SK-N-SH treated with all-trans-retinoic acid at 6 μM for 48 hours (cell line): ENCODE measurements at regions not wholly inside any gene's neighbourhood (a gene's known extent, or its start where the extent isn't known, plus 50 kb on each side); places are given as distances from the start of the nearest gene placed in this dataset.

Source experiments
- ATAC-seq: fragments of 200-7000 bp; cut with Tn5 transposase; 3 replicates; pipeline ENCODE4 v1.9.1; 2020; ENCODE audit warnings: mild to moderate bottlenecking, moderate library complexity
- ARNTL ChIP-seq: fragments of 450-650 bp; formaldehyde crosslinking; IDR thresholded peaks from 2 replicates; pipeline ENCODE4 v1.5.0; 2020; ENCODE audit warnings: low read depth, mild to moderate bottlenecking, moderate library complexity, borderline replicate concordance
- BACH2 ChIP-seq: fragments of 250-450 bp; sonication (Bioruptor Pico); IDR thresholded peaks from 2 replicates; pipeline ENCODE4 v1.9.0; 2021; ENCODE audit warnings: mild to moderate bottlenecking, borderline replicate concordance
- CSDC2 ChIP-seq: fragments of 250-450 bp; sonication (Bioruptor Pico); IDR thresholded peaks from 2 replicates; pipeline ENCODE4 v1.5.0; 2020; ENCODE audit warnings: mild to moderate bottlenecking, moderate library complexity
- ESRRG ChIP-seq: fragments of 250-450 bp; sonication (Bioruptor Pico); IDR thresholded peaks from 2 replicates; pipeline ENCODE4 v1.6.1; 2021; ENCODE audit warnings: mild to moderate bottlenecking
- GLIS3 ChIP-seq: fragments of 250-450 bp; sonication (Bioruptor Pico); IDR thresholded peaks from 2 replicates; pipeline ENCODE4 v1.5.0; 2020; ENCODE audit warnings: mild to moderate bottlenecking, moderate library complexity
- ISL1 ChIP-seq: fragments of 250-450 bp; sonication (Bioruptor Pico); IDR thresholded peaks from 2 replicates; pipeline ENCODE4 v2.1.2; 2022; ENCODE audit warnings: mild to moderate bottlenecking, moderate library complexity
- OSR1 ChIP-seq: fragments of 250-450 bp; sonication (Bioruptor Pico); IDR thresholded peaks from 2 replicates; pipeline ENCODE4 v1.8.0; 2022; ENCODE audit warnings: moderate library complexity, mild to moderate bottlenecking, inconsistent platforms
- PPARA ChIP-seq: fragments of 250-450 bp; sonication (Bioruptor Pico); IDR thresholded peaks from 2 replicates; pipeline ENCODE4 v1.5.0; 2020; ENCODE audit warnings: mild to moderate bottlenecking, borderline replicate concordance
- RARB ChIP-seq: fragments of 250-450 bp; sonication (Bioruptor Pico); IDR thresholded peaks from 2 replicates; pipeline ENCODE4 v1.8.0; 2021; ENCODE audit warnings: mild to moderate bottlenecking, moderate library complexity
- SNAI2 ChIP-seq: fragments of 250-450 bp; sonication (Bioruptor Pico); IDR thresholded peaks from 2 replicates; pipeline ENCODE4 v1.5.0; 2020; ENCODE audit warnings: mild to moderate bottlenecking, moderate library complexity
- TCF4 ChIP-seq: fragments of 250-450 bp; sonication (Bioruptor Pico); IDR thresholded peaks from 2 replicates; pipeline ENCODE4 v1.8.0; 2021; ENCODE audit warnings: mild to moderate bottlenecking, moderate library complexity, borderline replicate concordance
- TOX ChIP-seq: fragments of 250-450 bp; sonication (Bioruptor Pico); IDR thresholded peaks from 2 replicates; pipeline ENCODE4 v1.8.0; 2021; ENCODE audit warnings: mild to moderate bottlenecking, moderate library complexity, borderline replicate concordance
- ZC3H10 ChIP-seq: fragments of 250-450 bp; sonication (Bioruptor Pico); IDR thresholded peaks from 2 replicates; pipeline ENCODE4 v1.5.1; 2021; ENCODE audit warnings: mild to moderate bottlenecking, moderate library complexity
- ZFP3 ChIP-seq: fragments of 250-450 bp; sonication (Bioruptor Pico); IDR thresholded peaks from 2 replicates; pipeline ENCODE4 v1.5.0; 2020; ENCODE audit warnings: mild to moderate bottlenecking, moderate library complexity
- ZNF565 ChIP-seq: fragments of 450-650 bp; formaldehyde crosslinking; conservative IDR thresholded peaks from 2 replicates; pipeline ENCODE4 v1.5.0; 2020; ENCODE audit warnings: low read depth, mild to moderate bottlenecking, moderate library complexity
- ZNF70 ChIP-seq: fragments of 450-650 bp; formaldehyde crosslinking; IDR thresholded peaks from 2 replicates; pipeline ENCODE4 v1.5.0; 2020; ENCODE audit warnings: mild to moderate bottlenecking, moderate library complexity
- ZNF8 ChIP-seq: fragments of 450-650 bp; formaldehyde crosslinking; IDR thresholded peaks from 2 replicates; pipeline ENCODE4 v1.5.0; 2020; ENCODE audit warnings: mild to moderate bottlenecking, moderate library complexity
- TF ChIP-seq, protein P1 (sequence below): fragments of 250-450 bp; sonication (Bioruptor Pico); IDR thresholded peaks from 2 replicates; pipeline ENCODE4 v1.5.1; 2021; ENCODE audit warnings: mild to moderate bottlenecking, moderate library complexity
- TF ChIP-seq, protein P2 (sequence below): fragments of 250-450 bp; sonication (Bioruptor Pico); IDR thresholded peaks from 2 replicates; pipeline ENCODE4 v1.5.0; 2020; ENCODE audit warnings: mild to moderate bottlenecking, moderate library complexity
- TF ChIP-seq, protein P3 (sequence below): fragments of 250-450 bp; sonication (Bioruptor Pico); IDR thresholded peaks from 2 replicates; pipeline ENCODE4 v1.8.0; 2021; ENCODE audit warnings: low read depth, mild to moderate bottlenecking, moderate library complexity, borderline replicate concordance
- TF ChIP-seq, protein P4 (sequence below): fragments of 250-450 bp; sonication (Bioruptor Pico); IDR thresholded peaks from 2 replicates; pipeline ENCODE4 v1.5.1; 2020; ENCODE audit warnings: low read depth, mild to moderate bottlenecking, moderate library complexity
- TF ChIP-seq, protein P5 (sequence below): fragments of 250-450 bp; sonication (Bioruptor Pico); IDR thresholded peaks from 2 replicates; pipeline ENCODE4 v1.8.0; 2020; ENCODE audit warnings: mild to moderate bottlenecking, moderate library complexity, borderline replicate concordance

DNA sequence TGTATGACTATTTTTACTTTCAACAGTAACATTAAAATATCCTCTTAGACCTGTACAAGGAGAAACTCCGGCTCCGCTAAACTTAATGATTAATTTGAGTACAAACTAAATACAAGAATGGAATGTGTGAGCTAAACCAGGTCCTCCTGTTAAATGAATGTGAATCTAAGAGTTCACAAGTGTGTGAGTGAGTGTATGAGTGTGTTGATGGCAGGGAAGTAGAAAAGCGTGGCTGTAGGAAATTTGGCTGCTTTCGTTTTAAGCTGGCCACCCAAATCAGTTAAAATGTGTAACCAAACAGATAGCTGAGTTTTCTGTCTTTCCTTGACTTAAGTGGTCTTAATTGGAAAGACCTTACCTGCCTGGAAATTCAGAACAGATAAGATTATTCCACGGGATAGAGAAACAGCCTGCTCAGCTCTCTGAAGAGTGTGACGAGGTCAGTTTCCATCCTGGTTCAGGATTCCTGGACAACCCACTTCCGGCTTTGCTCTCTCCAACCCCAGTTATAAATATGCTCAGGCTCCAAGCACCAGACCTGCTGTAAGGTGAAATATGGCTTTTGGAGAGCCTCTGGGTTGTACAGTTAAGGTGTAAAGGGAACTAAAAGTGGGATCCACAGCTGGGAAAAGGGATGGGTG lies 908.6 kb upstream of the EDIL3 start:
- ATAC-seq = peak; percentile 86
- TF ChIP-seq, protein P1, sequence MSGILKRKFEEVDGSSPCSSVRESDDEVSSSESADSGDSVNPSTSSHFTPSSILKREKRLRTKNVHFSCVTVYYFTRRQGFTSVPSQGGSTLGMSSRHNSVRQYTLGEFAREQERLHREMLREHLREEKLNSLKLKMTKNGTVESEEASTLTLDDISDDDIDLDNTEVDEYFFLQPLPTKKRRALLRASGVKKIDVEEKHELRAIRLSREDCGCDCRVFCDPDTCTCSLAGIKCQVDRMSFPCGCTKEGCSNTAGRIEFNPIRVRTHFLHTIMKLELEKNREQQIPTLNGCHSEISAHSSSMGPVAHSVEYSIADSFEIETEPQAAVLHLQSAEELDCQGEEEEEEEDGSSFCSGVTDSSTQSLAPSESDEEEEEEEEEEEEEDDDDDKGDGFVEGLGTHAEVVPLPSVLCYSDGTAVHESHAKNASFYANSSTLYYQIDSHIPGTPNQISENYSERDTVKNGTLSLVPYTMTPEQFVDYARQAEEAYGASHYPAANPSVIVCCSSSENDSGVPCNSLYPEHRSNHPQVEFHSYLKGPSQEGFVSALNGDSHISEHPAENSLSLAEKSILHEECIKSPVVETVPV (CRISPR knock-in tag) = no peak
- no peak for TF ChIP-seq ZNF70 (CRISPR knock-in tag)
- TF ChIP-seq TCF4 (CRISPR knock-in tag) = no peak
- TF ChIP-seq ZC3H10 = no peak
- no peak for TF ChIP-seq GLIS3
- TF ChIP-seq, protein P2, sequence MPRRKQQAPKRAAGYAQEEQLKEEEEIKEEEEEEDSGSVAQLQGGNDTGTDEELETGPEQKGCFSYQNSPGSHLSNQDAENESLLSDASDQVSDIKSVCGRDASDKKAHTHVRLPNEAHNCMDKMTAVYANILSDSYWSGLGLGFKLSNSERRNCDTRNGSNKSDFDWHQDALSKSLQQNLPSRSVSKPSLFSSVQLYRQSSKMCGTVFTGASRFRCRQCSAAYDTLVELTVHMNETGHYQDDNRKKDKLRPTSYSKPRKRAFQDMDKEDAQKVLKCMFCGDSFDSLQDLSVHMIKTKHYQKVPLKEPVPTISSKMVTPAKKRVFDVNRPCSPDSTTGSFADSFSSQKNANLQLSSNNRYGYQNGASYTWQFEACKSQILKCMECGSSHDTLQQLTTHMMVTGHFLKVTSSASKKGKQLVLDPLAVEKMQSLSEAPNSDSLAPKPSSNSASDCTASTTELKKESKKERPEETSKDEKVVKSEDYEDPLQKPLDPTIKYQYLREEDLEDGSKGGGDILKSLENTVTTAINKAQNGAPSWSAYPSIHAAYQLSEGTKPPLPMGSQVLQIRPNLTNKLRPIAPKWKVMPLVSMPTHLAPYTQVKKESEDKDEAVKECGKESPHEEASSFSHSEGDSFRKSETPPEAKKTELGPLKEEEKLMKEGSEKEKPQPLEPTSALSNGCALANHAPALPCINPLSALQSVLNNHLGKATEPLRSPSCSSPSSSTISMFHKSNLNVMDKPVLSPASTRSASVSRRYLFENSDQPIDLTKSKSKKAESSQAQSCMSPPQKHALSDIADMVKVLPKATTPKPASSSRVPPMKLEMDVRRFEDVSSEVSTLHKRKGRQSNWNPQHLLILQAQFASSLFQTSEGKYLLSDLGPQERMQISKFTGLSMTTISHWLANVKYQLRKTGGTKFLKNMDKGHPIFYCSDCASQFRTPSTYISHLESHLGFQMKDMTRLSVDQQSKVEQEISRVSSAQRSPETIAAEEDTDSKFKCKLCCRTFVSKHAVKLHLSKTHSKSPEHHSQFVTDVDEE (CRISPR knock-in tag) = no peak
- TF ChIP-seq CSDC2 (CRISPR knock-in tag) = no peak
- TF ChIP-seq BACH2 (CRISPR knock-in tag) = no peak
- no peak for TF ChIP-seq RARB
- no peak for TF ChIP-seq ISL1 (CRISPR knock-in tag)
- TF ChIP-seq ESRRG (CRISPR knock-in tag) = no peak
- TF ChIP-seq, all 23 proteins: peak for 0

DNA sequence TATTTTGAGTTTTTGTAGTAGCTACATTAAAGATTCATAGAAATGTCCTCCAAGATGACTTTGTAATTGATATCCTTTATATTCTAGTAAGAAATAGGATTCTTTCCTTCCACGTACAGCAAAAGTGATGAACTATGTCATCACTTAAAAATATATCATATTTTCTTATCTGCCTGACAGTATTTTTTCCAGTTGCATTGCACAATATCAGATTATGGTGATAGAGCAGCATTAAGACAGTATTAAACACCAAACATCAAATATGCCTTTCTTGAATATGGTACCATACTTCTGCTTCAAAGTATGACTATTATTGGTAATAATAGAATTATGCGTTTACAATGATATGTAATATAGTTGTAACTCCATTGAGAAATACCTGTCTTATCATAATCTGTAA lies 919.8 kb upstream of the EDIL3 start:
- TF ChIP-seq ARNTL (CRISPR knock-in tag) (no peak), CSDC2 (CRISPR knock-in tag) (no peak), BACH2 (CRISPR knock-in tag) (no peak), ZC3H10 (no peak), ZNF8 (no peak), TOX (no peak), ZFP3 (CRISPR knock-in tag) (no peak), SNAI2 (no peak), ZNF565 (CRISPR knock-in tag) (no peak), PPARA (CRISPR knock-in tag) (no peak), ZNF70 (CRISPR knock-in tag) (no peak), RARB (no peak), OSR1 (CRISPR knock-in tag) (no peak), ESRRG (CRISPR knock-in tag) (no peak), TCF4 (CRISPR knock-in tag) (no peak), GLIS3 (no peak)
- TF ChIP-seq, protein P3, sequence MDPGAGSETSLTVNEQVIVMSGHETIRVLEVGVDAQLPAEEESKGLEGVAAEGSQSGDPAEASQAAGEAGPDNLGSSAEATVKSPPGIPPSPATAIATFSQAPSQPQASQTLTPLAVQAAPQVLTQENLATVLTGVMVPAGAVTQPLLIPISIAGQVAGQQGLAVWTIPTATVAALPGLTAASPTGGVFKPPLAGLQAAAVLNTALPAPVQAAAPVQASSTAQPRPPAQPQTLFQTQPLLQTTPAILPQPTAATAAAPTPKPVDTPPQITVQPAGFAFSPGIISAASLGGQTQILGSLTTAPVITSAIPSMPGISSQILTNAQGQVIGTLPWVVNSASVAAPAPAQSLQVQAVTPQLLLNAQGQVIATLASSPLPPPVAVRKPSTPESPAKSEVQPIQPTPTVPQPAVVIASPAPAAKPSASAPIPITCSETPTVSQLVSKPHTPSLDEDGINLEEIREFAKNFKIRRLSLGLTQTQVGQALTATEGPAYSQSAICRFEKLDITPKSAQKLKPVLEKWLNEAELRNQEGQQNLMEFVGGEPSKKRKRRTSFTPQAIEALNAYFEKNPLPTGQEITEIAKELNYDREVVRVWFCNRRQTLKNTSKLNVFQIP (CRISPR knock-in tag) = no peak
- TF ChIP-seq, protein P2 (CRISPR knock-in tag) = no peak
- TF ChIP-seq, protein P4, sequence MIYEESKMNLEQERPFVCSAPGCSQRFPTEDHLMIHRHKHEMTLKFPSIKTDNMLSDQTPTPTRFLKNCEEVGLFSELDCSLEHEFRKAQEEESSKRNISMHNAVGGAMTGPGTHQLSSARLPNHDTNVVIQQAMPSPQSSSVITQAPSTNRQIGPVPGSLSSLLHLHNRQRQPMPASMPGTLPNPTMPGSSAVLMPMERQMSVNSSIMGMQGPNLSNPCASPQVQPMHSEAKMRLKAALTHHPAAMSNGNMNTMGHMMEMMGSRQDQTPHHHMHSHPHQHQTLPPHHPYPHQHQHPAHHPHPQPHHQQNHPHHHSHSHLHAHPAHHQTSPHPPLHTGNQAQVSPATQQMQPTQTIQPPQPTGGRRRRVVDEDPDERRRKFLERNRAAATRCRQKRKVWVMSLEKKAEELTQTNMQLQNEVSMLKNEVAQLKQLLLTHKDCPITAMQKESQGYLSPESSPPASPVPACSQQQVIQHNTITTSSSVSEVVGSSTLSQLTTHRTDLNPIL (CRISPR knock-in tag) = no peak
- TF ChIP-seq, protein P5, sequence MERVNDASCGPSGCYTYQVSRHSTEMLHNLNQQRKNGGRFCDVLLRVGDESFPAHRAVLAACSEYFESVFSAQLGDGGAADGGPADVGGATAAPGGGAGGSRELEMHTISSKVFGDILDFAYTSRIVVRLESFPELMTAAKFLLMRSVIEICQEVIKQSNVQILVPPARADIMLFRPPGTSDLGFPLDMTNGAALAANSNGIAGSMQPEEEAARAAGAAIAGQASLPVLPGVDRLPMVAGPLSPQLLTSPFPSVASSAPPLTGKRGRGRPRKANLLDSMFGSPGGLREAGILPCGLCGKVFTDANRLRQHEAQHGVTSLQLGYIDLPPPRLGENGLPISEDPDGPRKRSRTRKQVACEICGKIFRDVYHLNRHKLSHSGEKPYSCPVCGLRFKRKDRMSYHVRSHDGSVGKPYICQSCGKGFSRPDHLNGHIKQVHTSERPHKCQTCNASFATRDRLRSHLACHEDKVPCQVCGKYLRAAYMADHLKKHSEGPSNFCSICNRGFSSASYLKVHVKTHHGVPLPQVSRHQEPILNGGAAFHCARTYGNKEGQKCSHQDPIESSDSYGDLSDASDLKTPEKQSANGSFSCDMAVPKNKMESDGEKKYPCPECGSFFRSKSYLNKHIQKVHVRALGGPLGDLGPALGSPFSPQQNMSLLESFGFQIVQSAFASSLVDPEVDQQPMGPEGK (CRISPR knock-in tag) = no peak
- no peak for ATAC-seq
